ENCODE measurements at regions not wholly inside any gene's neighbourhood (a gene's known extent, or its start where the extent isn't known, plus 50 kb on each side); places are given as distances from the start of the nearest gene placed in this dataset.

DNA sequence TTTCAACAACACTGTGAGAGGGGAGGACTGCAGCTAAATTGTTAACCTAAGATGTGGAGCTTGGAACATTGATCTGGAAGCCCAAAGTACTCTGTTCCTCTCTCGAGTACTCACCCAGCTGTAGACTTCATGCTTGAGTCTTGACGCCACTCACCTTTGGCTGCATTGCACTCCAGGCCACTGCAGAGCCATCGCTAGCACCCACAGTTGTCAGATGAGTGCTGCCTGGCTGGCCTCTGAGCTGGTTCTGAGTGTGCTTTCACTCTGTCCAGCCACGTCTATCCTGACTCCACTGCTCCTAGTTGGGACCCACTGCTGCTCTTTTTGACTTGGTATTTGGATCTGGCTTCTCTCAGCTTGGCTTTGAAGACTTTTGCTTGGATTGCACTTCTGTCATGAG lies 552.1 kb downstream of the DCDC2C start:
- no peaks in the 10 kb centered on the region for H3K27me3 ChIP-seq
- intact Hi-C loops (cut with DNase I; ENCODE audit: low total_unique reads), result no loop called here
- no peaks in the 10 kb centered on the region for H3K4me1 ChIP-seq
- H3K27ac ChIP-seq, result no peak overlapping the region
- H3K4me3 ChIP-seq, result no peak overlapping the region
- H3K9me3 ChIP-seq, result no peaks in the 10 kb centered on the region
- no peak for DNase-seq
- TF ChIP-seq, protein P1, sequence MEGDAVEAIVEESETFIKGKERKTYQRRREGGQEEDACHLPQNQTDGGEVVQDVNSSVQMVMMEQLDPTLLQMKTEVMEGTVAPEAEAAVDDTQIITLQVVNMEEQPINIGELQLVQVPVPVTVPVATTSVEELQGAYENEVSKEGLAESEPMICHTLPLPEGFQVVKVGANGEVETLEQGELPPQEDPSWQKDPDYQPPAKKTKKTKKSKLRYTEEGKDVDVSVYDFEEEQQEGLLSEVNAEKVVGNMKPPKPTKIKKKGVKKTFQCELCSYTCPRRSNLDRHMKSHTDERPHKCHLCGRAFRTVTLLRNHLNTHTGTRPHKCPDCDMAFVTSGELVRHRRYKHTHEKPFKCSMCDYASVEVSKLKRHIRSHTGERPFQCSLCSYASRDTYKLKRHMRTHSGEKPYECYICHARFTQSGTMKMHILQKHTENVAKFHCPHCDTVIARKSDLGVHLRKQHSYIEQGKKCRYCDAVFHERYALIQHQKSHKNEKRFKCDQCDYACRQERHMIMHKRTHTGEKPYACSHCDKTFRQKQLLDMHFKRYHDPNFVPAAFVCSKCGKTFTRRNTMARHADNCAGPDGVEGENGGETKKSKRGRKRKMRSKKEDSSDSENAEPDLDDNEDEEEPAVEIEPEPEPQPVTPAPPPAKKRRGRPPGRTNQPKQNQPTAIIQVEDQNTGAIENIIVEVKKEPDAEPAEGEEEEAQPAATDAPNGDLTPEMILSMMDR (IDR thresholded peaks at IDR 0.05), result no peak
- H3K36me3 ChIP-seq, result no peaks in the 10 kb centered on the region

GRCh38 chr2:4256351-4256750 lies 553.0 kb downstream of the DCDC2C start:
- H3K4me3 ChIP-seq, result no peak overlapping the region
- H3K36me3 ChIP-seq, result no peaks in the 10 kb centered on the region
- no peak for DNase-seq
- intact Hi-C loops (cut with DNase I; ENCODE audit: low total_unique reads), result no loop called here
- TF ChIP-seq, protein P1 (IDR thresholded peaks at IDR 0.05), result no peak
- H3K27me3 ChIP-seq, result no peaks in the 10 kb centered on the region
- H3K9me3 ChIP-seq, result no peaks in the 10 kb centered on the region
- no peaks in the 10 kb centered on the region for H3K4me1 ChIP-seq
- H3K27ac ChIP-seq, result no peak overlapping the region

- Histone ChIP-seq H3K4me3 (no peak overlapping the region), H3K27ac (no peak overlapping the region), H3K4me1 (no peaks in the 10 kb centered on the region), H3K27me3 (no peaks in the 10 kb centered on the region), H3K36me3 (no peaks in the 10 kb centered on the region), H3K9me3 (no peaks in the 10 kb centered on the region)
- intact Hi-C loops (cut with DNase I; ENCODE audit: low total_unique reads), result no loop called here
- TF ChIP-seq, protein P1 (IDR thresholded peaks at IDR 0.05), result no peak
- DNase-seq, result no peak
These were observed 555.2 kb downstream of the DCDC2C start for GRCh38 chr2:4258563-4258962.

GRCh38 chr2:4265936-4266335 lies 562.6 kb downstream of the DCDC2C start:
- Histone ChIP-seq H3K36me3 (no peaks in the 10 kb centered on the region), H3K27me3 (no peaks in the 10 kb centered on the region), H3K9me3 (no peaks in the 10 kb centered on the region), H3K4me3 (no peak overlapping the region), H3K27ac (no peak overlapping the region), H3K4me1 (no peaks in the 10 kb centered on the region)
- TF ChIP-seq, protein P1 (IDR thresholded peaks at IDR 0.05), result no peak
- intact Hi-C loops (cut with DNase I; ENCODE audit: low total_unique reads), result no loop called here
- no peak for DNase-seq

DNA sequence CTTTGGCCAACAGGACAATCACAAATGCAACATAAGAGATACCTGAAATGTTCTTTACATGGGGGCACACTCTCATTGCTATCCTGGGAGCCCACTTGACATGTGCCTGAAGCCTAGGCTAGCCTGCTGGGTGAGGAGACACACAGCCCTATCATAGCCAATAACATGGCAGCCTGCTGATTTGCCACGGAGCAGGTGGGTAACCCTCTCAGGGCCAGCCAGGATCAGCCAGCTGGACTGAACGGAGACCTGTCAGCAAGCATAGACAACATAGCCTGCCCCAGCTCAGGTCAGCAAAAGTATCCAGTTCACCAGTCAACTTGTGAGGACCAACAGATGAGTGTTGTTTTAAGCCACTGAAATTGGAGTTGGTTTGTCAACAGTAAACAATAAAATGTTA lies 566.5 kb downstream of the DCDC2C start:
- TF ChIP-seq, protein P1 (IDR thresholded peaks at IDR 0.05), result no peak
- intact Hi-C loops (cut with DNase I; ENCODE audit: low total_unique reads), result no loop called here
- no peaks in the 10 kb centered on the region for H3K36me3 ChIP-seq

DNA sequence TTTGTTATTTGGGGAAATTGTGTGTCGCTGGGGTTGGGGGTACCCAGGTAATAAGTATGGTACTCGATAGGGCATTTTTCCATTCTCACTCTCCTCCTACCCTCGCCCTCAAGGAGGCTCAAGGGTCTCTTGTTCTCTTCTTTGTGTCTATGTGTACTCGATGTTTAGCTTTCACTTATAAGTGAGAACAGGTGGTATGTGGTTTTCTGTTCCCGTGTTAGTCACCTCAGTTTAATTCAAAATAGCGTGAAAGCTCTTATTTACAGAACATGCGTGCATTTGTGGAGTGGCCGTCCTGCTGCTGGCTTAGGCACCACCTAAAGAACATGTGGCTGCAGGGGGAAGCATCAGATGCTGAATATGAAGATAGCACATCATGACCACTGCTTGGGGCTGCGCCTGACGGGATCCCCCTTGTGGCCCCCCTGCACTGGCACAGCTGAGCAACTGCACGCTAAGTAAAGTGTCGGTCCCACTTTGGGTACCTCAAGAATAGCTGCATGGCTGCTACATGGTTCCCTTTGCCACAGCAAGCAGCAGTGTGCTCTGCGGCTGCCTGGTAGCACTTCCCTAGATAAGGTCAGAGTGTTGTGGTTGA lies 569.0 kb downstream of the DCDC2C start:
- H3K27me3 ChIP-seq, result no peaks in the 10 kb centered on the region
- no peaks in the 10 kb centered on the region for H3K9me3 ChIP-seq
- H3K27ac ChIP-seq, result no peak overlapping the region
- H3K4me1 ChIP-seq, result no peaks in the 10 kb centered on the region
- intact Hi-C loops (cut with DNase I; ENCODE audit: low total_unique reads), result no loop called here
- no peaks in the 10 kb centered on the region for H3K36me3 ChIP-seq
- TF ChIP-seq, protein P1 (IDR thresholded peaks at IDR 0.05), result no peak
- no peak overlapping the region for H3K4me3 ChIP-seq
- no peak for DNase-seq

More for the DNA sequence above, 566.5 kb downstream of the DCDC2C start:
- Histone ChIP-seq H3K4me3 (no peak overlapping the region), H3K4me1 (no peaks in the 10 kb centered on the region), H3K27ac (no peak overlapping the region), H3K9me3 (no peaks in the 10 kb centered on the region), H3K27me3 (no peaks in the 10 kb centered on the region)
- no peak for DNase-seq
